ENCODE measurements at regions not wholly inside any gene's neighbourhood (a gene's known extent, or its start where the extent isn't known, plus 50 kb on each side); places are given as distances from the start of the nearest gene placed in this dataset.

GRCh38 chr12:42770261-42770660 lies 180.7 kb upstream of the PRICKLE1 start:
- H3K27me3 ChIP-seq (ENCODE audit: control insufficient read depth, insufficient read depth, low read length) = no peaks in the 10 kb centered on the region
- H3K9ac ChIP-seq (ENCODE audit: low read length) = no peak overlapping the region
- no peaks in the 10 kb centered on the region for H3K4me1 ChIP-seq (ENCODE audit: control insufficient read depth, insufficient read depth, low read length)
- H3K27ac ChIP-seq (ENCODE audit: low read depth, low read length) = no peak overlapping the region
- H3K4me3 ChIP-seq (ENCODE audit: low read length) = no peak overlapping the region
- H3K36me3 ChIP-seq (ENCODE audit: control insufficient read depth, insufficient read depth, low read length) = no peaks in the 10 kb centered on the region

DNA sequence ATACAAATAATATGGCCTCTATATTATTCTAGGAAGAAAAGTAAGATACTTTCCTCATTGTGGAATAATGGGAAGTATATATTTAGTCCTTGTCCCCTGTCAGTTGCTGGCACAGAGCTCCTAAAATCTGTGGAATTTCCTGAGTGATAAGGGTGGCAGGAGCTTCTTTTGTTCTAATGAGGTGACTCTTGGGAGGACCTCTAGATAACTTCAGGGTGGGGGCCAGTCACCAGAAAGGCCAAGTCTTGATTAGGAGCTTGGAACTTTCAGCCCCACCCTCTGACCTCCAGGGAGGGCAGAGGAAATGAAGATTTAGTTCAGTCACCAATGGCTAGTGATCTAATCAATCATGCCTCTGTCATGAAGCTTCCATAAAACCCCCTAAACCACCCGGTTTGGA lies 179.9 kb upstream of the PRICKLE1 start:
- no peak overlapping the region for H3K27ac ChIP-seq (ENCODE audit: low read depth, low read length)
- no peaks in the 10 kb centered on the region for H3K4me1 ChIP-seq (ENCODE audit: control insufficient read depth, insufficient read depth, low read length)

DNA sequence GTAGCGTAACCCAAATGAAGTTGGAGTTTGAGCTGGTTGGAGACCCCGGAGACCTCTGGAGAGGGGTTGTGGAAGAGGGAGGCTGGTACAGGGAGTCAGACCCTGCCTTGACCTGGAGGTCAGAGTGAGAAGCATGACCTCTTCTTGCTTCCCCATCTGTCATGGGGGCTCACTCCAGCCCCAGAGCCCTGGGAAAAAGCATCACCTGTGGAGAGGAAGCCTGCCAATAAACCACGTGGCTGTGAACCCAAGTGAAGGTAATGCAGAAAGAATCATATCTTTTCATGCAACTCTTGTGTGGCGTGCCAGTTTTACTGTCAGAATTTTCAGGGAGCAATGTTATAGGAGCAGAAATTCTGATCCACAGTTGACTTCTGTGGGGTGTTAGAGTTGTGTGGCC lies 178.5 kb upstream of the PRICKLE1 start:
- Histone ChIP-seq H3K27me3 (ENCODE audit: control insufficient read depth, insufficient read depth, low read length) (no peaks in the 10 kb centered on the region), H3K27ac (ENCODE audit: low read depth, low read length) (no peak overlapping the region), H3K4me3 (ENCODE audit: low read length) (no peak overlapping the region), H3K4me1 (ENCODE audit: control insufficient read depth, insufficient read depth, low read length) (no peaks in the 10 kb centered on the region), H3K36me3 (ENCODE audit: control insufficient read depth, insufficient read depth, low read length) (no peaks in the 10 kb centered on the region), H3K9ac (ENCODE audit: low read length) (no peak overlapping the region)

More for the DNA sequence above, 179.9 kb upstream of the PRICKLE1 start:
- H3K4me3 ChIP-seq (ENCODE audit: low read length) = no peak overlapping the region
- no peaks in the 10 kb centered on the region for H3K27me3 ChIP-seq (ENCODE audit: control insufficient read depth, insufficient read depth, low read length)
- H3K36me3 ChIP-seq (ENCODE audit: control insufficient read depth, insufficient read depth, low read length) = no peaks in the 10 kb centered on the region
- no peak overlapping the region for H3K9ac ChIP-seq (ENCODE audit: low read length)

- Histone ChIP-seq H3K4me1 (ENCODE audit: control insufficient read depth, insufficient read depth, low read length) (no peaks in the 10 kb centered on the region), H3K4me3 (ENCODE audit: low read length) (no peak overlapping the region), H3K27ac (ENCODE audit: low read depth, low read length) (no peak overlapping the region)
Measured at GRCh38 chr12:42767326-42767954, 177.9 kb upstream of the PRICKLE1 start.

DNA sequence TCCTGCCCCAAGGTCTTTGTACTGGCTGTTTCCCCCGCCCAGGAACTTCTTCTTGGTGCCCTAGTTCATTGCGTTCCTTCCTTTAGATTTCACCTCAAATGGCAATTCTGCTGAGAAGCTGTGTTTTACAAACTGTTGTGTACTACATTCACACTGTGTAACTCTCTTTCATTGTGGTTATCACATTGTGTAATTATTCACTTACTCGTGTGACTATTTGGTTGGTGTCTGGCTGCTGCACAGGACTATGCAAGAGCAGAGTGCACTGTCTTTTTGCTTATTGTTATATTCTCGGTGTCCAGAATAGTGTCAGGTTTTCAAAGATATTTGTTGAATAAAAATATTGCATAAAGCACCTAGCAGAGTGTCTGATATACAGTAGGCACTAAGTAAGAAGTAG lies 177.2 kb upstream of the PRICKLE1 start:
- no peak overlapping the region for H3K27ac ChIP-seq (ENCODE audit: low read depth, low read length)
- H3K4me1 ChIP-seq (ENCODE audit: control insufficient read depth, insufficient read depth, low read length) = no peaks in the 10 kb centered on the region
- no peaks in the 10 kb centered on the region for H3K36me3 ChIP-seq (ENCODE audit: control insufficient read depth, insufficient read depth, low read length)
- H3K27me3 ChIP-seq (ENCODE audit: control insufficient read depth, insufficient read depth, low read length) = no peaks in the 10 kb centered on the region
- H3K4me3 ChIP-seq (ENCODE audit: low read length) = no peak overlapping the region
- no peak overlapping the region for H3K9ac ChIP-seq (ENCODE audit: low read length)

More at GRCh38 chr12:42767326-42767954, 177.9 kb upstream of the PRICKLE1 start:
- Histone ChIP-seq H3K27me3 (ENCODE audit: control insufficient read depth, insufficient read depth, low read length) (no peaks in the 10 kb centered on the region), H3K36me3 (ENCODE audit: control insufficient read depth, insufficient read depth, low read length) (no peaks in the 10 kb centered on the region), H3K9ac (ENCODE audit: low read length) (no peak overlapping the region)

- Histone ChIP-seq H3K36me3 (ENCODE audit: control insufficient read depth, insufficient read depth, low read length) (no peaks in the 10 kb centered on the region), H3K4me1 (ENCODE audit: control insufficient read depth, insufficient read depth, low read length) (no peaks in the 10 kb centered on the region), H3K27me3 (ENCODE audit: control insufficient read depth, insufficient read depth, low read length) (no peaks in the 10 kb centered on the region), H3K9ac (ENCODE audit: low read length) (no peak overlapping the region), H3K4me3 (ENCODE audit: low read length) (no peak overlapping the region), H3K27ac (ENCODE audit: low read depth, low read length) (no peak overlapping the region)
Measured at GRCh38 chr12:42766026-42766425, 176.5 kb upstream of the PRICKLE1 start.

GRCh38 chr12:42763682-42764081 lies 174.1 kb upstream of the PRICKLE1 start:
- Histone ChIP-seq H3K4me3 (ENCODE audit: low read length) (no peak overlapping the region), H3K27ac (ENCODE audit: low read depth, low read length) (no peak overlapping the region), H3K36me3 (ENCODE audit: control insufficient read depth, insufficient read depth, low read length) (no peaks in the 10 kb centered on the region), H3K4me1 (ENCODE audit: control insufficient read depth, insufficient read depth, low read length) (peaks cover 7% of the 10 kb centered on the region), H3K9ac (ENCODE audit: low read length) (no peak overlapping the region), H3K27me3 (ENCODE audit: control insufficient read depth, insufficient read depth, low read length) (no peaks in the 10 kb centered on the region)

- no peak overlapping the region for H3K4me3 ChIP-seq (ENCODE audit: low read length)
- no peak overlapping the region for H3K9ac ChIP-seq (ENCODE audit: low read length)
- H3K27me3 ChIP-seq (ENCODE audit: control insufficient read depth, insufficient read depth, low read length) = no peaks in the 10 kb centered on the region
- peaks cover 7% of the 10 kb centered on the region for H3K4me1 ChIP-seq (ENCODE audit: control insufficient read depth, insufficient read depth, low read length)
- no peak overlapping the region for H3K27ac ChIP-seq (ENCODE audit: low read depth, low read length)
- no peaks in the 10 kb centered on the region for H3K36me3 ChIP-seq (ENCODE audit: control insufficient read depth, insufficient read depth, low read length)
Measured at GRCh38 chr12:42762395-42762925, 172.9 kb upstream of the PRICKLE1 start.

GRCh38 chr12:42761601-42762350 lies 172.2 kb upstream of the PRICKLE1 start:
- peaks cover 7% of the 10 kb centered on the region for H3K4me1 ChIP-seq (ENCODE audit: control insufficient read depth, insufficient read depth, low read length)
- no peak overlapping the region for H3K27ac ChIP-seq (ENCODE audit: low read depth, low read length)
- no peaks in the 10 kb centered on the region for H3K27me3 ChIP-seq (ENCODE audit: control insufficient read depth, insufficient read depth, low read length)
- no peaks in the 10 kb centered on the region for H3K36me3 ChIP-seq (ENCODE audit: control insufficient read depth, insufficient read depth, low read length)
- H3K9ac ChIP-seq (ENCODE audit: low read length) = no peak overlapping the region
- no peak overlapping the region for H3K4me3 ChIP-seq (ENCODE audit: low read length)

GRCh38 chr12:42761086-42761485 lies 171.5 kb upstream of the PRICKLE1 start:
- no peak overlapping the region for H3K4me3 ChIP-seq (ENCODE audit: low read length)
- no peak overlapping the region for H3K9ac ChIP-seq (ENCODE audit: low read length)
- no peak overlapping the region for H3K27ac ChIP-seq (ENCODE audit: low read depth, low read length)
- no peaks in the 10 kb centered on the region for H3K36me3 ChIP-seq (ENCODE audit: control insufficient read depth, insufficient read depth, low read length)
- peaks cover 7% of the 10 kb centered on the region for H3K4me1 ChIP-seq (ENCODE audit: control insufficient read depth, insufficient read depth, low read length)
- no peaks in the 10 kb centered on the region for H3K27me3 ChIP-seq (ENCODE audit: control insufficient read depth, insufficient read depth, low read length)

DNA sequence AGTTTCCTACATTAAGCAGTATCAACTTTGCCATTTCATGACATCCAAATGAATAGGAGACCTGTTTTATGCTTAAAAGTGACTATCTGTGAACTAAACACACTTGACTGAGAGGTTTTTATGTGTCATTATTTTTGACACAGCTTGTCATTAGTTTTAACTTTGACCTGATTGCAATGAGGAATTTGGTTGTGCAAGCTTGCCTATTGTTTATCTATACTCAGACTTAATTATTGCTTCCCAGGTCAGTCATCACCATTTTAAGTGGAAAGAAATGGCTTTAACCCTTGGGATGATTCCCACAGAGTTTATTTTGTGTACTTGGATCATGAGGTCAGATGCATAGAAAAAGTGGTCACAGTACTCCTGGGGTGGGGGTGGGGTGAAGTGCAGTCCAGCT lies 171.0 kb upstream of the PRICKLE1 start:
- Histone ChIP-seq H3K36me3 (ENCODE audit: control insufficient read depth, insufficient read depth, low read length) (no peaks in the 10 kb centered on the region), H3K27me3 (ENCODE audit: control insufficient read depth, insufficient read depth, low read length) (no peaks in the 10 kb centered on the region), H3K27ac (ENCODE audit: low read depth, low read length) (no peak overlapping the region), H3K4me3 (ENCODE audit: low read length) (no peak overlapping the region), H3K9ac (ENCODE audit: low read length) (no peak overlapping the region), H3K4me1 (ENCODE audit: control insufficient read depth, insufficient read depth, low read length) (peaks cover 7% of the 10 kb centered on the region)

- no peak overlapping the region for H3K27ac ChIP-seq (ENCODE audit: low read depth, low read length)
- no peaks in the 10 kb centered on the region for H3K36me3 ChIP-seq (ENCODE audit: control insufficient read depth, insufficient read depth, low read length)
- no peak overlapping the region for H3K9ac ChIP-seq (ENCODE audit: low read length)
- H3K27me3 ChIP-seq (ENCODE audit: control insufficient read depth, insufficient read depth, low read length) = no peaks in the 10 kb centered on the region
- no peak overlapping the region for H3K4me3 ChIP-seq (ENCODE audit: low read length)
- peaks cover 7% of the 10 kb centered on the region for H3K4me1 ChIP-seq (ENCODE audit: control insufficient read depth, insufficient read depth, low read length)
Measured at GRCh38 chr12:42759622-42760273, 170.2 kb upstream of the PRICKLE1 start.

Data from rectal smooth muscle tissue (tissue), 1 donor.